IMR-90 (cell line): ENCODE measurements at regions not wholly inside any gene's neighbourhood (a gene's known extent, or its start where the extent isn't known, plus 50 kb on each side); places are given as distances from the start of the nearest gene placed in this dataset.

Experiments used
- BHLHE40 ChIP-seq: fragments of 150-350 bp; IDR thresholded peaks from 2 replicates; pipeline ENCODE4 v1.6.1; 2016; ENCODE audit warnings: mild to moderate bottlenecking, low read depth, low read length
- CEBPB ChIP-seq: IDR thresholded peaks from 2 replicates; pipeline ENCODE4 v1.6.1; 2012; ENCODE audit warnings: low read depth, low read length, improper control_type of control experiment
- CHD1 ChIP-seq: IDR thresholded peaks from 2 replicates; pipeline ENCODE4 v1.6.1; 2012; ENCODE audit warnings: low read depth, low read length, improper control_type of control experiment
- FOS ChIP-seq: fragments of 150-350 bp; IDR thresholded peaks from 2 replicates; pipeline ENCODE4 v1.6.1; 2016; ENCODE audit warnings: low read depth, low read length
- MAZ ChIP-seq: IDR thresholded peaks from 2 replicates; pipeline ENCODE4 v1.6.1; 2012; ENCODE audit warnings: low read depth, mild to moderate bottlenecking, low read length, improper control_type of control experiment, moderate library complexity, borderline replicate concordance
- MXI1 ChIP-seq: IDR thresholded peaks from 2 replicates; pipeline ENCODE4 v1.6.1; 2012; ENCODE audit warnings: low read depth, mild to moderate bottlenecking, low read length, moderate library complexity, borderline replicate concordance
- POLR2A ChIP-seq: IDR thresholded peaks from 2 replicates; pipeline ENCODE4 v1.6.1; 2012; ENCODE audit warnings: mild to moderate bottlenecking, low read depth, low read length
- RAD21 ChIP-seq: IDR thresholded peaks from 2 replicates; pipeline ENCODE4 v1.6.1; 2012; ENCODE audit warnings: low read length, improper control_type of control experiment
- RCOR1 ChIP-seq: IDR thresholded peaks from 2 replicates; pipeline ENCODE4 v1.6.1; 2012; ENCODE audit warnings: mild to moderate bottlenecking, low read length, improper control_type of control experiment; ENCODE audit not compliant: insufficient replicate concordance
- RFX5 ChIP-seq: IDR thresholded peaks from 2 replicates; pipeline ENCODE4 v1.8.0; 2012; ENCODE audit warnings: low read depth, mild to moderate bottlenecking, low read length, moderate library complexity
- SMC3 ChIP-seq: fragments of 150-350 bp; IDR thresholded peaks from 2 replicates; pipeline ENCODE4 v1.6.1; 2016; ENCODE audit warnings: low read depth, mild to moderate bottlenecking, antibody characterized with exemption, low read length, moderate library complexity
- TF ChIP-seq, protein P1 (sequence below): conservative IDR thresholded peaks from 2 replicates; pipeline ENCODE4 v1.5.1; 2012; ENCODE audit warnings: mild to moderate bottlenecking, low read depth, low read length, improper control_type of control experiment
- TF ChIP-seq, protein P2 (sequence below): fragments of 150-350 bp; IDR thresholded peaks from 2 replicates; pipeline ENCODE4 v1.6.1; 2017; ENCODE audit warnings: mild to moderate bottlenecking, antibody characterized with exemption, low read length, low read depth
- TF ChIP-seq, protein P3 (sequence below): fragments of 150-350 bp; IDR thresholded peaks from 2 replicates; pipeline ENCODE4 v1.6.1; 2016; ENCODE audit warnings: low read depth, mild to moderate bottlenecking, low read length, moderate library complexity, borderline replicate concordance

DNA sequence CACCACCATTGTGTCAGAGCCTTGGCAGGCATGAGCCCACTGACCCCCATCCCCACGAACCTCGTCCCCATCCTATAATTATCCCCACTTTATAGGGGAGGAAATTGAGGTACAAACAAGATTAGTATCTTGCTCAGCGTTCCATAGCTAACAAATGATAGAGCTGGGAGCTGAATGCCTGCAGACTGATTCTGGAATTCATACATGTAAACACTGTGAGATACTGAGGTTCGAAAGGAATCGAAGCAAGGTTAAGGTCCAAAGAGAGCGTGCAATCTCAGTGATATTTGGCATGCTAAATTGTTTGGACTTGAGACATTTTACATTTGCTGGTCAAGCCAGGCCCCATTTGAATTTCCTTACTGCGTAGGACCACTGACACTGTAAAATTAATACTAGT, 746.6 kb downstream of the COL12A1 start:
- TF ChIP-seq POLR2A (no peak), BHLHE40 (no peak), SMC3 (no peak), RCOR1 (no peak), RAD21 (no peak), CEBPB (no peak), FOS (no peak), MXI1 (no peak), RFX5 (no peak), MAZ (no peak), CHD1 (no peak)
- TF ChIP-seq, protein P1, sequence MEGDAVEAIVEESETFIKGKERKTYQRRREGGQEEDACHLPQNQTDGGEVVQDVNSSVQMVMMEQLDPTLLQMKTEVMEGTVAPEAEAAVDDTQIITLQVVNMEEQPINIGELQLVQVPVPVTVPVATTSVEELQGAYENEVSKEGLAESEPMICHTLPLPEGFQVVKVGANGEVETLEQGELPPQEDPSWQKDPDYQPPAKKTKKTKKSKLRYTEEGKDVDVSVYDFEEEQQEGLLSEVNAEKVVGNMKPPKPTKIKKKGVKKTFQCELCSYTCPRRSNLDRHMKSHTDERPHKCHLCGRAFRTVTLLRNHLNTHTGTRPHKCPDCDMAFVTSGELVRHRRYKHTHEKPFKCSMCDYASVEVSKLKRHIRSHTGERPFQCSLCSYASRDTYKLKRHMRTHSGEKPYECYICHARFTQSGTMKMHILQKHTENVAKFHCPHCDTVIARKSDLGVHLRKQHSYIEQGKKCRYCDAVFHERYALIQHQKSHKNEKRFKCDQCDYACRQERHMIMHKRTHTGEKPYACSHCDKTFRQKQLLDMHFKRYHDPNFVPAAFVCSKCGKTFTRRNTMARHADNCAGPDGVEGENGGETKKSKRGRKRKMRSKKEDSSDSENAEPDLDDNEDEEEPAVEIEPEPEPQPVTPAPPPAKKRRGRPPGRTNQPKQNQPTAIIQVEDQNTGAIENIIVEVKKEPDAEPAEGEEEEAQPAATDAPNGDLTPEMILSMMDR = no peak
- TF ChIP-seq, protein P2, sequence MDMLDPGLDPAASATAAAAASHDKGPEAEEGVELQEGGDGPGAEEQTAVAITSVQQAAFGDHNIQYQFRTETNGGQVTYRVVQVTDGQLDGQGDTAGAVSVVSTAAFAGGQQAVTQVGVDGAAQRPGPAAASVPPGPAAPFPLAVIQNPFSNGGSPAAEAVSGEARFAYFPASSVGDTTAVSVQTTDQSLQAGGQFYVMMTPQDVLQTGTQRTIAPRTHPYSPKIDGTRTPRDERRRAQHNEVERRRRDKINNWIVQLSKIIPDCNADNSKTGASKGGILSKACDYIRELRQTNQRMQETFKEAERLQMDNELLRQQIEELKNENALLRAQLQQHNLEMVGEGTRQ = no peak
- TF ChIP-seq, protein P3, sequence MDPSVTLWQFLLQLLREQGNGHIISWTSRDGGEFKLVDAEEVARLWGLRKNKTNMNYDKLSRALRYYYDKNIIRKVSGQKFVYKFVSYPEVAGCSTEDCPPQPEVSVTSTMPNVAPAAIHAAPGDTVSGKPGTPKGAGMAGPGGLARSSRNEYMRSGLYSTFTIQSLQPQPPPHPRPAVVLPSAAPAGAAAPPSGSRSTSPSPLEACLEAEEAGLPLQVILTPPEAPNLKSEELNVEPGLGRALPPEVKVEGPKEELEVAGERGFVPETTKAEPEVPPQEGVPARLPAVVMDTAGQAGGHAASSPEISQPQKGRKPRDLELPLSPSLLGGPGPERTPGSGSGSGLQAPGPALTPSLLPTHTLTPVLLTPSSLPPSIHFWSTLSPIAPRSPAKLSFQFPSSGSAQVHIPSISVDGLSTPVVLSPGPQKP = no peak
